ENCODE measurements at regions not wholly inside any gene's neighbourhood (a gene's known extent, or its start where the extent isn't known, plus 50 kb on each side); places are given as distances from the start of the nearest gene placed in this dataset.

DNA sequence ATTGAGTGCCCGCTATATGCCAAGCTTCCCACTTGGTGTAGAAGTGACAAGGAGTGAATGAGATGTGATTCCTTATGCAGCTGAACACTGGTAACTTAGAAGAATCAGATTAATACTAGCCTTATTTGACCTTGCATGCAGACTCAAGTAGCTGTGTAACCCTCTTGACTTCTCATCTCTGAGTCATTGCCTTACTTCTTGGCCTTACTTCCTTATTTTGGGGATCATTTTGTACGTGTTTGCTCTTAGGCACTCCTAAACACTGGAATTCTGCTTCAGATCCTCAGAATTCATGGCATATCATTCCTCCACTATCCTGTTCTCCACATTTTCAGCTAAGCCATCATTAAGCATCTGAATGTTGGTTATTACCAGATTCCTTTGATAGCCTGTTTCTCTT lies 948.9 kb upstream of the ARRDC3 start:
- H3K9ac ChIP-seq (ENCODE audit: low read length) = no peak overlapping the region
- no peak overlapping the region for H3K4me2 ChIP-seq (ENCODE audit: low read length)
- H2AFZ ChIP-seq (ENCODE audit: low read length) = no peak overlapping the region
- H4K20me1 ChIP-seq (ENCODE audit: insufficient read depth, low read length) = no peaks in the 10 kb centered on the region
- H3K27me3 ChIP-seq (ENCODE audit: insufficient read depth, low read length) = no peaks in the 10 kb centered on the region
- H3K4me3 ChIP-seq (ENCODE audit: low read depth, low read length, poor library complexity, severe bottlenecking) = no peak overlapping the region
- H3K4me1 ChIP-seq (ENCODE audit: insufficient read depth, low read length, severe bottlenecking) = no peaks in the 10 kb centered on the region
- H3K36me3 ChIP-seq (ENCODE audit: insufficient read depth, low read length) = no peaks in the 10 kb centered on the region
- TF ChIP-seq EZH2 (IDR thresholded peaks at IDR 0.05; ENCODE audit: borderline replicate concordance, low read length) = no peak
- TF ChIP-seq, protein P1, sequence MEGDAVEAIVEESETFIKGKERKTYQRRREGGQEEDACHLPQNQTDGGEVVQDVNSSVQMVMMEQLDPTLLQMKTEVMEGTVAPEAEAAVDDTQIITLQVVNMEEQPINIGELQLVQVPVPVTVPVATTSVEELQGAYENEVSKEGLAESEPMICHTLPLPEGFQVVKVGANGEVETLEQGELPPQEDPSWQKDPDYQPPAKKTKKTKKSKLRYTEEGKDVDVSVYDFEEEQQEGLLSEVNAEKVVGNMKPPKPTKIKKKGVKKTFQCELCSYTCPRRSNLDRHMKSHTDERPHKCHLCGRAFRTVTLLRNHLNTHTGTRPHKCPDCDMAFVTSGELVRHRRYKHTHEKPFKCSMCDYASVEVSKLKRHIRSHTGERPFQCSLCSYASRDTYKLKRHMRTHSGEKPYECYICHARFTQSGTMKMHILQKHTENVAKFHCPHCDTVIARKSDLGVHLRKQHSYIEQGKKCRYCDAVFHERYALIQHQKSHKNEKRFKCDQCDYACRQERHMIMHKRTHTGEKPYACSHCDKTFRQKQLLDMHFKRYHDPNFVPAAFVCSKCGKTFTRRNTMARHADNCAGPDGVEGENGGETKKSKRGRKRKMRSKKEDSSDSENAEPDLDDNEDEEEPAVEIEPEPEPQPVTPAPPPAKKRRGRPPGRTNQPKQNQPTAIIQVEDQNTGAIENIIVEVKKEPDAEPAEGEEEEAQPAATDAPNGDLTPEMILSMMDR (IDR thresholded peaks at IDR 0.05; ENCODE audit: low read length) = no peak
- no peaks in the 10 kb centered on the region for H3K79me2 ChIP-seq (ENCODE audit: insufficient read depth, low read length)
- H3K27ac ChIP-seq (ENCODE audit: low read depth, low read length, poor library complexity, severe bottlenecking) = no peak overlapping the region
- H3K9me2 ChIP-seq (ENCODE audit: low read depth, low read length) = no peaks in the 10 kb centered on the region
- H3F3A ChIP-seq (ENCODE audit: insufficient read depth, low read length) = no peaks in the 10 kb centered on the region
- H3K9me3 ChIP-seq (ENCODE audit: low read length) = no peaks in the 10 kb centered on the region

DNA sequence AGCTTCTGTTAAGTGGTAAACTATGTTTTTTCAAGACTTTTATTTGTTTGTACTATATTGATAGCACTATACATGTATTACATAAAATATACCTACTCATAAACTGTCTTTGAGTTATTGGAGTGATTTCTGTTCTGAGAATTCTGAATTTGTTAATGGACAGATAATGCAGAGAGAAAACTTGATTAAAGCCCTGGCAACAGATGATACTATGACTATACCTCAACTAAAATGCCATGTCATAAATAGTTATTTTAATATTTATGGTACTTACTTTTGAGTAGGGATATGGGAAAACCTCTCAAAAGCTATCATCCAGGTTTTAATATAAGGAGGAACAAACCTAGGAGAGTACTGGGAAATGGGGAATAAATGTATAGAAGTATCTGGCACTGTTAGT lies 947.2 kb upstream of the ARRDC3 start:
- no peak overlapping the region for H3K9ac ChIP-seq (ENCODE audit: low read length)
- no peaks in the 10 kb centered on the region for H3K27me3 ChIP-seq (ENCODE audit: insufficient read depth, low read length)
- H3K36me3 ChIP-seq (ENCODE audit: insufficient read depth, low read length) = no peaks in the 10 kb centered on the region
- H3K4me3 ChIP-seq (ENCODE audit: low read depth, low read length, poor library complexity, severe bottlenecking) = no peak overlapping the region
- H4K20me1 ChIP-seq (ENCODE audit: insufficient read depth, low read length) = no peaks in the 10 kb centered on the region
- no peak overlapping the region for H3K27ac ChIP-seq (ENCODE audit: low read depth, low read length, poor library complexity, severe bottlenecking)
- no peaks in the 10 kb centered on the region for H3K79me2 ChIP-seq (ENCODE audit: insufficient read depth, low read length)
- no peak for TF ChIP-seq EZH2 (IDR thresholded peaks at IDR 0.05; ENCODE audit: borderline replicate concordance, low read length)
- TF ChIP-seq, protein P1 (IDR thresholded peaks at IDR 0.05; ENCODE audit: low read length) = no peak
- no peak overlapping the region for H2AFZ ChIP-seq (ENCODE audit: low read length)
- H3K9me3 ChIP-seq (ENCODE audit: low read length) = no peaks in the 10 kb centered on the region
- H3K4me1 ChIP-seq (ENCODE audit: insufficient read depth, low read length, severe bottlenecking) = no peaks in the 10 kb centered on the region
- no peaks in the 10 kb centered on the region for H3F3A ChIP-seq (ENCODE audit: insufficient read depth, low read length)
- H3K9me2 ChIP-seq (ENCODE audit: low read depth, low read length) = no peaks in the 10 kb centered on the region
- H3K4me2 ChIP-seq (ENCODE audit: low read length) = no peak overlapping the region

DNA sequence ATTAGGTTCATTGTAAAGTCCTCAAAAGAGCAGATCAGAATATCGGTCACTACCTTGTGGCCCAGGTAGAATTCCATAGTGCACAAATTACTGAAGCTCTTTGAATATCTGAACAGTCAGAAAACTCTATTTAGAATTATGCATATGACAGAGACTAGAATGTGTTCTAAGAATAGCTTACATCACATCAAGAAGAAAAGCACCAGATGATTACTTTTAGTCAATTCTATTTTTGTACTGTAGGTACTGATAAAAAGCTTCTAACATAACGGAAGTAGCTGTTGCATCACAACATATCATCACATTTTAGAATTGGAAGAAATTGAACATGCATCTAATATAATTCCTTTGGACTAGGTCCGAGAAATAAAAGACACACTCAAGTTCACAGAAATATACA lies 946.6 kb upstream of the ARRDC3 start:
- H3K36me3 ChIP-seq (ENCODE audit: insufficient read depth, low read length) = no peaks in the 10 kb centered on the region
- no peak overlapping the region for H3K27ac ChIP-seq (ENCODE audit: low read depth, low read length, poor library complexity, severe bottlenecking)

More for the DNA sequence above, 946.6 kb upstream of the ARRDC3 start:
- no peaks in the 10 kb centered on the region for H3F3A ChIP-seq (ENCODE audit: insufficient read depth, low read length)
- no peak overlapping the region for H3K9ac ChIP-seq (ENCODE audit: low read length)
- no peaks in the 10 kb centered on the region for H3K79me2 ChIP-seq (ENCODE audit: insufficient read depth, low read length)
- H2AFZ ChIP-seq (ENCODE audit: low read length) = no peak overlapping the region
- H3K9me2 ChIP-seq (ENCODE audit: low read depth, low read length) = no peaks in the 10 kb centered on the region
- no peaks in the 10 kb centered on the region for H3K9me3 ChIP-seq (ENCODE audit: low read length)
- no peaks in the 10 kb centered on the region for H4K20me1 ChIP-seq (ENCODE audit: insufficient read depth, low read length)
- no peak overlapping the region for H3K4me3 ChIP-seq (ENCODE audit: low read depth, low read length, poor library complexity, severe bottlenecking)
- no peaks in the 10 kb centered on the region for H3K4me1 ChIP-seq (ENCODE audit: insufficient read depth, low read length, severe bottlenecking)
- no peak overlapping the region for H3K4me2 ChIP-seq (ENCODE audit: low read length)
- TF ChIP-seq, protein P1 (IDR thresholded peaks at IDR 0.05; ENCODE audit: low read length) = no peak
- TF ChIP-seq EZH2 (IDR thresholded peaks at IDR 0.05; ENCODE audit: borderline replicate concordance, low read length) = no peak
- H3K27me3 ChIP-seq (ENCODE audit: insufficient read depth, low read length) = no peaks in the 10 kb centered on the region

Measured in OCI-LY1 (cell line).